LoVo (cell line): ENCODE measurements at regions not wholly inside any gene's neighbourhood (a gene's known extent, or its start where the extent isn't known, plus 50 kb on each side); places are given as distances from the start of the nearest gene placed in this dataset.
"Not testable (repeated sequence)": the region's sequence is repeated elsewhere in the genome, so short reads cannot be mapped to it uniquely, and the experiment has no call there.

Experiments
- DNase-seq: peaks from one replicate; pipeline ENCODE4 v3.0.0-alpha.2; 2016; ENCODE audit warnings: low spot score

- no peak for DNase-seq
Measured at GRCh38 chr2:150211164-150211631, 276.3 kb downstream of the RND3 start.

GRCh38 chr2:150209746-150210145 is 277.7 kb downstream of the RND3 start:
- DNase-seq: no peak

GRCh38 chr2:150208689-150209088 is 278.8 kb downstream of the RND3 start:
- DNase-seq: no peak

- no peak for DNase-seq
Measured at GRCh38 chr2:150207979-150208378, 279.5 kb downstream of the RND3 start.

GRCh38 chr2:150204451-150204850 is 283.0 kb downstream of the RND3 start:
- no peak for DNase-seq

GRCh38 chr2:150194816-150195215 is 292.7 kb downstream of the RND3 start:
- not testable (repeated sequence) for DNase-seq

GRCh38 chr2:150192701-150193100 is 294.8 kb downstream of the RND3 start:
- DNase-seq: no peak

- no peak for DNase-seq
Measured at GRCh38 chr2:150191349-150191748, 296.1 kb downstream of the RND3 start.

GRCh38 chr2:150190546-150190945 is 296.9 kb downstream of the RND3 start:
- DNase-seq: no peak

GRCh38 chr2:150188800-150189199 is 298.7 kb downstream of the RND3 start:
- DNase-seq: no peak

GRCh38 chr2:150188177-150188576 is 299.3 kb downstream of the RND3 start:
- DNase-seq: peak; percentile 52

- no peak for DNase-seq
Measured at GRCh38 chr2:150182566-150183235, 304.8 kb downstream of the RND3 start.

GRCh38 chr2:150178591-150178990 is 308.9 kb downstream of the RND3 start:
- no peak for DNase-seq

- no peak for DNase-seq
Measured at GRCh38 chr2:150174971-150175421, 312.5 kb downstream of the RND3 start.

GRCh38 chr2:150174056-150174805 is 313.2 kb downstream of the RND3 start:
- no peak for DNase-seq

- DNase-seq: no peak
Measured at GRCh38 chr2:150171065-150171548, 316.4 kb downstream of the RND3 start.

- no peak for DNase-seq
Measured at GRCh38 chr2:150169237-150169629, 318.2 kb downstream of the RND3 start.

GRCh38 chr2:150168595-150169236 is 318.8 kb downstream of the RND3 start:
- no peak for DNase-seq

- DNase-seq: peak; percentile 32
Measured at GRCh38 chr2:150167711-150168110, 319.8 kb downstream of the RND3 start.

GRCh38 chr2:150166313-150167051 is 321.0 kb downstream of the RND3 start:
- peak; percentile 44 for DNase-seq

- DNase-seq: peak; percentile 31
Measured at GRCh38 chr2:150165988-150166312, 321.5 kb downstream of the RND3 start.

- DNase-seq: no peak
Measured at GRCh38 chr2:150165442-150165841, 322.0 kb downstream of the RND3 start.
